Keratinocyte (primary cell): ENCODE measurements at regions not wholly inside any gene's neighbourhood (a gene's known extent, or its start where the extent isn't known, plus 50 kb on each side); places are given as distances from the start of the nearest gene placed in this dataset.

Experiments
- CTCF ChIP-seq, 3 experiments: IDR thresholded peaks in 1 of 3; conservative IDR thresholded peaks in 1 of 3; optimal IDR thresholded peaks in 1 of 3; 2 replicates in 2 of 3; 3 replicates in 1 of 3; pipeline versions ENCODE3 to v1.5.1; 2011; ENCODE audit warnings: low read length in 3 of 3, mild to moderate bottlenecking in 3 of 3, moderate library complexity in 2 of 3, control low read depth in 1 of 3, inconsistent platforms in 1 of 3; ENCODE audit not compliant: insufficient read depth in 2 of 3; ENCODE audit errors: extremely low read depth in 1 of 3
- EZH2 ChIP-seq: IDR thresholded peaks from one replicate; pipeline ENCODE4 v1.6.1; 2012; ENCODE audit warnings: inconsistent platforms, mild to moderate bottlenecking, low read length, moderate library complexity

GRCh38 chr13:97658556-97658955, 224.6 kb downstream of the RAP2A start:
- TF ChIP-seq CTCF (optimal IDR thresholded peaks at IDR 0.05 in 1 of 3, IDR thresholded peaks at IDR 0.05 in 1 of 3, conservative IDR thresholded peaks at IDR 0.05 in 1 of 3; ENCODE audit: extremely low read depth in 1 of 3, insufficient read depth in 2 of 3, low read length in 3 of 3) (no peak), EZH2 (no peak)
